ENCODE measurements at regions not wholly inside any gene's neighbourhood (a gene's known extent, or its start where the extent isn't known, plus 50 kb on each side); places are given as distances from the start of the nearest gene placed in this dataset.

DNA sequence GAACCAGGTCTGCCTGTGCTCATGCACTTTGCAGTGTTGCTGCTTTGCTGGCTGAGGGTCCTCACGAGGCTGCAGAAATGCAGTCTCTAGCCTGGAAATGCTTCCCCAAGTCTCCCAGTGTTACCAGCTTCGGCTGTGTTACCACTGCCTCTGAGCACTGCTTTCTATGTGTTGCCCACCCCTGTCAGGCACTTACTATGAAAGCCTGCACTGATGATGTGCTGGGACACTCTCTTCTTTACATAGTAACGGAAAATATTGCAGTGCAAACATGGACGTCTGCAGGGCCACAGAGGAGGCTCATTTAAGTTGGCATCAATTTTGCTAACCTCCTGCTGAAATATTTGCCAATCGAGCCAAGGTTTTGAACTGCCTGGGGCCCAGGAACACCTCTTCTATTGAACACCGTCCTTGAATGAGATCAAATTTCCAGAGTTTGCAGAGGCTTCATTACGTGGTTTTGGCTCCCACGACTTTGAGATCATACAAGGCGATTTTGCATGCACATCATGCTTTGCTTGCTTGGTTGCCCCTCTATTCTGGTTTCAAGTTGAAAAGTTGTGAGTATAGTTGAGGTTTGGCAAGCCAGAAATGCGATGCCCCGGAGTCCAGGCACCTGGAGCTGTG lies 404.7 kb upstream of the PODXL start:
- Histone ChIP-seq H3K4me3 (ENCODE audit: low read depth, low read length) (no peak overlapping the region), H3K4me1 (ENCODE audit: control insufficient read depth, insufficient read depth, low read length) (peaks cover under 1% of the 10 kb centered on the region; the same call in 1 of the 2 replicates), H3K27me3 (ENCODE audit: control insufficient read depth, insufficient read depth, low read length) (peaks cover 8% of the 10 kb centered on the region; the same call in 1 of the 2 replicates), H3K9me3 (ENCODE audit: control insufficient read depth, insufficient read depth, low read depth, low read length) (no peaks in the 10 kb centered on the region), H3K27ac (ENCODE audit: low read depth, low read length) (no peak overlapping the region), H3K9ac (ENCODE audit: low read length) (no peak overlapping the region), H3K36me3 (ENCODE audit: control insufficient read depth, insufficient read depth, low read length) (no peaks in the 10 kb centered on the region)

- peaks cover 7% of the 10 kb centered on the region for H3K4me1 ChIP-seq (ENCODE audit: control insufficient read depth, insufficient read depth, low read length)
- no peak overlapping the region for H3K9ac ChIP-seq (ENCODE audit: low read length)
- H3K9me3 ChIP-seq (ENCODE audit: control insufficient read depth, insufficient read depth, low read depth, low read length): no peaks in the 10 kb centered on the region
- H3K27me3 ChIP-seq (ENCODE audit: control insufficient read depth, insufficient read depth, low read length): peaks cover 8% of the 10 kb centered on the region; the same call in 1 of the 2 replicates
- H3K36me3 ChIP-seq (ENCODE audit: control insufficient read depth, insufficient read depth, low read length): no peaks in the 10 kb centered on the region
- no peak overlapping the region for H3K4me3 ChIP-seq (ENCODE audit: low read depth, low read length)
- H3K27ac ChIP-seq (ENCODE audit: low read depth, low read length): no peak overlapping the region
These were observed 402.8 kb upstream of the PODXL start for GRCh38 chr7:131959106-131959812.

DNA sequence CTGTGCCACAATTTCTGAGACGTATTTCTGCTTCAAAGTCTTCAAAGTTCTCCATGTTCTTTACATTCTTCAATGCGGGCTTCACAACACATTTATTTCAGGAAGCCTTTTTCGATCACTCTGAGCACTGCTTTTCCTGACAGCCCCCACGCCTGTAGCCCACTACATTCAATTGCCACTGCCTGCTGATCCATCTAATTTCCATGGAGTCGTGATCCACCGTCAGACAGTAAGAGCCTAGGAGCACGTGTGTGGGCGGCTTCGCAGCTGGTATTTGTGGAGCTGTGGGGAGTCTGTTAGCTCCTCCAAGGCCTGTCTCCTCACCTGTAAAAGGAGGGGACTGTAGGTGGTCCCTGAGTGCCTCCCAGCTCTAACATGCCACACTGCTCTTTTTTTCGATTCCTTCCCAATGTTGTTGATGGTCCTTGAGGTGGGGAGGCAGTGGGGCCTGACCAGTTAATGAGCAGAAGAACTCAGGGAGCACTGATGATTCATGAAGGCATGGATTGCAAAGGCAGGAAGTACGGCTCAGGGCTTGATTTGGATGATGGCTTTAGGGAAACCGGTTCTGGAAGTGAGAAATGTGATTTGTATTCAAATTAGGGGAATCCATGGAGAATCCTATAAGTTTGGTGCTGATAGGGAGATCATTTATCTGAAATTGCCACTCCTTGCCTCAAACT lies 401.1 kb upstream of the PODXL start:
- peaks cover 8% of the 10 kb centered on the region; the same call in 1 of the 2 replicates for H3K27me3 ChIP-seq (ENCODE audit: control insufficient read depth, insufficient read depth, low read length)
- H3K27ac ChIP-seq (ENCODE audit: low read depth, low read length): no peak overlapping the region
- H3K9me3 ChIP-seq (ENCODE audit: control insufficient read depth, insufficient read depth, low read depth, low read length): no peaks in the 10 kb centered on the region
- peaks cover 7% of the 10 kb centered on the region for H3K4me1 ChIP-seq (ENCODE audit: control insufficient read depth, insufficient read depth, low read length)
- H3K36me3 ChIP-seq (ENCODE audit: control insufficient read depth, insufficient read depth, low read length): no peaks in the 10 kb centered on the region
- H3K4me3 ChIP-seq (ENCODE audit: low read depth, low read length): no peak overlapping the region
- no peak overlapping the region for H3K9ac ChIP-seq (ENCODE audit: low read length)

DNA sequence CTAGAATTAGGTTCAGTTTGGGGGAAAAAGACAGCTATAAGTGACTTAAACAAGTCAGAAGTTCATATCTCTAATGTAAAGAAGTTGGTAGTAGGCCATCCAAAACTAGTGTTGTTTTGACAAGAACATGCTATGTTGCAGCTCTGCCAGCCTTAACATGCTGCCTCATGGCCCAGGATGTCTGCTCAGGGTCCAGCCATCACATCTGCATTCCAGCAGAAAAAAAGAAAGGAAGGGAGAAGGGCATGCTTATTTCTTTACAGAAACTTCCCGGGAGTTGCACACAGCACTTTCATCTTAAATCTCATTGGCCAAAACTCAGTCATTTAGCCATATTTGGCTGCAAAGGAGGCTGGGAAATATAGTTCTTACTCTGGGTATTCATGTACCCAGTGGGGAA lies 400.4 kb upstream of the PODXL start:
- Histone ChIP-seq H3K9ac (ENCODE audit: low read length) (no peak overlapping the region), H3K4me3 (ENCODE audit: low read depth, low read length) (no peak overlapping the region), H3K27me3 (ENCODE audit: control insufficient read depth, insufficient read depth, low read length) (peaks cover 8% of the 10 kb centered on the region; the same call in 1 of the 2 replicates), H3K36me3 (ENCODE audit: control insufficient read depth, insufficient read depth, low read length) (no peaks in the 10 kb centered on the region), H3K27ac (ENCODE audit: low read depth, low read length) (no peak overlapping the region), H3K4me1 (ENCODE audit: control insufficient read depth, insufficient read depth, low read length) (peaks cover 7% of the 10 kb centered on the region), H3K9me3 (ENCODE audit: control insufficient read depth, insufficient read depth, low read depth, low read length) (no peaks in the 10 kb centered on the region)

DNA sequence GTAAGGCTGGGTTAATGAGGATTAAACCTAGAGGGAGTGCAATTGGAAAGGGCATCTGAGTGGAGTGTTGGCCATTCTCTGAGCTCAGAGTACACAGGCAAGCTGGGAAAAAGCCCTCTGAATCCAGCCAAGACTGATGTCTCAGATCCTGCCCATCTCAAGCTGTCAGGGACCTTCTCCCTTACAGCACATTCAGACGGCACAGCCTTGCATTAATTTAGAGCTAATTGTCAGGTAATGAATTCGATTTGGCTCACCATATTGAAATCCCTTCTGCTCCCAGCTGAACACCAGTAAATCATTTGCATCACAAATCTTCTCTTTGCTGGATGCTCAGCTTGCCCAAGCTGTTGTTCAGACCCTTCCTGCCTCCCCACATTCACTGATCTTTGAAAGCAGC lies 399.3 kb upstream of the PODXL start:
- peaks cover under 1% of the 10 kb centered on the region; the same call in 1 of the 2 replicates for H3K27me3 ChIP-seq (ENCODE audit: control insufficient read depth, insufficient read depth, low read length)
- H3K27ac ChIP-seq (ENCODE audit: low read depth, low read length): no peak overlapping the region

GRCh38 chr7:131953184-131953583 lies 396.8 kb upstream of the PODXL start:
- no peaks in the 10 kb centered on the region for H3K27me3 ChIP-seq (ENCODE audit: control insufficient read depth, insufficient read depth, low read length)
- H3K27ac ChIP-seq (ENCODE audit: low read depth, low read length): no peak overlapping the region
- H3K4me1 ChIP-seq (ENCODE audit: control insufficient read depth, insufficient read depth, low read length): peaks cover 13% of the 10 kb centered on the region
- H3K9ac ChIP-seq (ENCODE audit: low read length): no peak overlapping the region
- H3K36me3 ChIP-seq (ENCODE audit: control insufficient read depth, insufficient read depth, low read length): no peaks in the 10 kb centered on the region
- H3K4me3 ChIP-seq (ENCODE audit: low read depth, low read length): no peak overlapping the region
- no peaks in the 10 kb centered on the region for H3K9me3 ChIP-seq (ENCODE audit: control insufficient read depth, insufficient read depth, low read depth, low read length)

More for the DNA sequence above, 399.3 kb upstream of the PODXL start:
- Histone ChIP-seq H3K9me3 (ENCODE audit: control insufficient read depth, insufficient read depth, low read depth, low read length) (no peaks in the 10 kb centered on the region), H3K9ac (ENCODE audit: low read length) (no peak overlapping the region), H3K36me3 (ENCODE audit: control insufficient read depth, insufficient read depth, low read length) (no peaks in the 10 kb centered on the region), H3K4me1 (ENCODE audit: control insufficient read depth, insufficient read depth, low read length) (peaks cover 7% of the 10 kb centered on the region), H3K4me3 (ENCODE audit: low read depth, low read length) (no peak overlapping the region)

DNA sequence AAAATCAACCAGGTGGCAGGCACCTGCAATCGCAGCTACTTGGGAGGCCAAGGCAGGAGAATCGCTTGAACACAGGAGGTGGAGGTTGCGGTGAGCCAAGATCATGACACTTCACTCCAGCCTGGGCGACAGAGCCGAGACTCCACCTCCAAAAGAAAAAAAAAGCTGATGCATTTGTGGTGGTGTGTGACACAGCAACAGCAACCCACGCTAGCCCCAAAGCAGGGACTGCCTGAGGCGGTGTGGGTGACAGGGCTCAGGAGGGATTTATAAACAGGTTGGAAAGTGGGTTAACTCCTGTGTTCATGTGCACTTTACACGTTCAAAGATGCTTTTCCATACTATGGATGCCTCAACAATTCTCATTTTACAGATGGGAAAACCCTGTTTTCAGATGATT lies 395.9 kb upstream of the PODXL start:
- H3K9ac ChIP-seq (ENCODE audit: low read length): no peak overlapping the region
- H3K27me3 ChIP-seq (ENCODE audit: control insufficient read depth, insufficient read depth, low read length): no peaks in the 10 kb centered on the region
- peaks cover 13% of the 10 kb centered on the region for H3K4me1 ChIP-seq (ENCODE audit: control insufficient read depth, insufficient read depth, low read length)
- no peaks in the 10 kb centered on the region for H3K36me3 ChIP-seq (ENCODE audit: control insufficient read depth, insufficient read depth, low read length)
- H3K4me3 ChIP-seq (ENCODE audit: low read depth, low read length): no peak overlapping the region
- H3K9me3 ChIP-seq (ENCODE audit: control insufficient read depth, insufficient read depth, low read depth, low read length): no peaks in the 10 kb centered on the region
- no peak overlapping the region for H3K27ac ChIP-seq (ENCODE audit: low read depth, low read length)

DNA sequence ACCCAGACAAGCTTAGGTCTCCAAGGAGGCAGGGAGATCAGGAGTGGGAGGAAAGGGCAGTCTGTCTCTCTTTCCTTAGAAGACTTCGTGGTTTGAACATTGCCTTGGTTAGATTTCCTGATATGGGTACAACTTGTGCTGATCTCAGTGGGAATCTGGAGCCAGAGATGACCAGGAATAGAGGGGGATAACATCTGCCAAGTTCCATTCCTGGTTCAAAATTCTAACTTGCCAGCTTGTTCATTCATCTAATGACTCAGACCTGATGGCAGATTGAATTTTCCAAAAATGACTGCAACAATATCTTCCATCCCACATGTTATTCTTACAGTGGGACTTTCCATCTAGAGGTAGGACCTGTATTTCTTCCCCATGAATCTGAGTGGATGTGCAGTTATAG lies 394.3 kb upstream of the PODXL start:
- H3K36me3 ChIP-seq (ENCODE audit: control insufficient read depth, insufficient read depth, low read length): no peaks in the 10 kb centered on the region
- no peak overlapping the region for H3K4me3 ChIP-seq (ENCODE audit: low read depth, low read length)
- H3K27ac ChIP-seq (ENCODE audit: low read depth, low read length): no peak overlapping the region
- H3K9ac ChIP-seq (ENCODE audit: low read length): no peak overlapping the region
- peaks cover 12% of the 10 kb centered on the region for H3K27me3 ChIP-seq (ENCODE audit: control insufficient read depth, insufficient read depth, low read length)
- peaks cover 8% of the 10 kb centered on the region for H3K4me1 ChIP-seq (ENCODE audit: control insufficient read depth, insufficient read depth, low read length)
- H3K9me3 ChIP-seq (ENCODE audit: control insufficient read depth, insufficient read depth, low read depth, low read length): no peaks in the 10 kb centered on the region

- peaks cover 14% of the 10 kb centered on the region; the same call in 1 of the 2 replicates for H3K4me1 ChIP-seq (ENCODE audit: control insufficient read depth, insufficient read depth, low read length)
- no peak overlapping the region for H3K9ac ChIP-seq (ENCODE audit: low read length)
- H3K9me3 ChIP-seq (ENCODE audit: control insufficient read depth, insufficient read depth, low read depth, low read length): no peaks in the 10 kb centered on the region
- H3K4me3 ChIP-seq (ENCODE audit: low read depth, low read length): no peak overlapping the region
- peaks cover 21% of the 10 kb centered on the region for H3K27me3 ChIP-seq (ENCODE audit: control insufficient read depth, insufficient read depth, low read length)
- no peaks in the 10 kb centered on the region for H3K36me3 ChIP-seq (ENCODE audit: control insufficient read depth, insufficient read depth, low read length)
- H3K27ac ChIP-seq (ENCODE audit: low read depth, low read length): no peak overlapping the region
These were observed 393.2 kb upstream of the PODXL start for GRCh38 chr7:131949659-131950058.

DNA sequence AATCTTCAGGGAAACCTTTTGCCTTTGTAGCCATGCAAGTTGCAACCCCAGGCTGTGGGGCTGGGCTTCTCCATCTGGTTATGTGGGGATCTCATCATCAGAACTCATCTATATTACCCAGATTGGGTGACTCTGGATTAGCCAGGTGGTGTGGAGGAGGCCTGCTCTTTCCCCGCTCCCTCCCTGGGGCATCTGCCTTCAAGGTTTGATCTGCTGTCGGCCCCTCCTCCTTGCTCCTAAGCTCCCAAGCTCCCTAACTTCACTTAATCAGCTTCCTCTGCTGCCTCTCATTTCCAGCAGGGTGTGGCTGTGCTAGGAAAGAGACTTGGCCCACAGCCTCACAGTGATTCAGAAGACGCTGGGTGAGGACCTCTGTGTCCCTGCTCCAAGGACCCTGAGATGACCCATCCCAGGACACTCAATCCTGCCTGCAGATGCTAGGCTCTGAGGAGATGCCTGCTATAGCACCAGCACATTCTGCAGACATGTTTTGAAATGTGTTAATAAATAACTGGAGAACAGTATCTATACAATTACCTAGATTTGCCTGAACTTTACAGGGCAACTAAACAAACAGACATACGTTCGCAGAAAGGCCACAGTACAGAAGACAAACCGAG lies 392.1 kb upstream of the PODXL start:
- Histone ChIP-seq H3K4me1 (ENCODE audit: control insufficient read depth, insufficient read depth, low read length) (peaks cover 14% of the 10 kb centered on the region; the same call in 1 of the 2 replicates), H3K9me3 (ENCODE audit: control insufficient read depth, insufficient read depth, low read depth, low read length) (no peaks in the 10 kb centered on the region), H3K9ac (ENCODE audit: low read length) (no peak overlapping the region), H3K27ac (ENCODE audit: low read depth, low read length) (no peak overlapping the region), H3K27me3 (ENCODE audit: control insufficient read depth, insufficient read depth, low read length) (peaks cover 32% of the 10 kb centered on the region), H3K4me3 (ENCODE audit: low read depth, low read length) (no peak overlapping the region), H3K36me3 (ENCODE audit: control insufficient read depth, insufficient read depth, low read length) (no peaks in the 10 kb centered on the region)
